Ramos (cell line): ENCODE measurements at regions not wholly inside any gene's neighbourhood (a gene's known extent, or its start where the extent isn't known, plus 50 kb on each side); places are given as distances from the start of the nearest gene placed in this dataset.
"Not testable (repeated sequence)": the region's sequence is repeated elsewhere in the genome, so short reads cannot be mapped to it uniquely, and the experiment has no call there.

Source experiments
- in situ Hi-C: fragments of 300-500 bp; cut with MboI; formaldehyde crosslinking; loops from one replicate; pipeline ENCODE4 v1.14.3; 2022; ENCODE audit warnings: low sequenced_read_pairs; ENCODE audit not compliant: unreplicated experiment

- in situ Hi-C loops: no loop called here
Measured at GRCh38 chr2:155485141-155485842, 786.8 kb downstream of the KCNJ3 start.

- in situ Hi-C loops: no loop called here
Measured at GRCh38 chr2:155481141-155481540, 782.6 kb downstream of the KCNJ3 start.

GRCh38 chr2:155472018-155472417 lies 773.5 kb downstream of the KCNJ3 start:
- in situ Hi-C loops: not testable (repeated sequence)

- in situ Hi-C loops: no loop called here
Measured at GRCh38 chr2:155456222-155456621, 757.7 kb downstream of the KCNJ3 start.

- in situ Hi-C loops: no loop called here
Measured at GRCh38 chr2:155442755-155443372, 744.4 kb downstream of the KCNJ3 start.

GRCh38 chr2:155442088-155442487 lies 743.6 kb downstream of the KCNJ3 start:
- in situ Hi-C loops: no loop called here

GRCh38 chr2:155431004-155431507 lies 732.6 kb downstream of the KCNJ3 start:
- in situ Hi-C loops: no loop called here

- in situ Hi-C loops: no loop called here
Measured at GRCh38 chr2:155427470-155427869, 729.0 kb downstream of the KCNJ3 start.

GRCh38 chr2:155424518-155424917 lies 726.0 kb downstream of the KCNJ3 start:
- in situ Hi-C loops: no loop called here

GRCh38 chr2:155418753-155419152 lies 720.3 kb downstream of the KCNJ3 start:
- in situ Hi-C loops: no loop called here

GRCh38 chr2:155412598-155412997 lies 714.1 kb downstream of the KCNJ3 start:
- in situ Hi-C loops: no loop called here

GRCh38 chr2:155404433-155405002 lies 706.0 kb downstream of the KCNJ3 start:
- in situ Hi-C loops: no loop called here

GRCh38 chr2:155393406-155393805 lies 694.9 kb downstream of the KCNJ3 start:
- in situ Hi-C loops: loop anchor here (25.0 kb wide), 1 partner anchor 1194 kb away; no protein-coding TSS in a partner anchor

GRCh38 chr2:155391613-155392130 lies 693.2 kb downstream of the KCNJ3 start:
- in situ Hi-C loops: loop anchor here (25.0 kb wide), 1 partner anchor 1196 kb away; no protein-coding TSS in a partner anchor

- in situ Hi-C loops: loop anchor here (25.0 kb wide), 1 partner anchor 1198 kb away; no protein-coding TSS in a partner anchor
Measured at GRCh38 chr2:155389224-155389623, 690.7 kb downstream of the KCNJ3 start.

- in situ Hi-C loops: loop anchor here (25.0 kb wide), 1 partner anchor 1203 kb away; no protein-coding TSS in a partner anchor
Measured at GRCh38 chr2:155384555-155385123, 686.1 kb downstream of the KCNJ3 start.

GRCh38 chr2:155382776-155383175 lies 684.3 kb downstream of the KCNJ3 start:
- in situ Hi-C loops: loop anchor here (25.0 kb wide), 1 partner anchor 1205 kb away; no protein-coding TSS in a partner anchor

GRCh38 chr2:155381436-155381835 lies 682.9 kb downstream of the KCNJ3 start:
- in situ Hi-C loops: loop anchor here (25.0 kb wide), 1 partner anchor 1206 kb away; no protein-coding TSS in a partner anchor

- in situ Hi-C loops: loop anchor here (25.0 kb wide), 1 partner anchor 1208 kb away; no protein-coding TSS in a partner anchor
Measured at GRCh38 chr2:155379494-155379893, 681.0 kb downstream of the KCNJ3 start.

- in situ Hi-C loops: loop anchor here (25.0 kb wide), 1 partner anchor 1209 kb away; no protein-coding TSS in a partner anchor
Measured at GRCh38 chr2:155377931-155378444, 679.5 kb downstream of the KCNJ3 start.
